ENCODE measurements at regions not wholly inside any gene's neighbourhood (a gene's known extent, or its start where the extent isn't known, plus 50 kb on each side); places are given as distances from the start of the nearest gene placed in this dataset.
"Not testable (repeated sequence)": the region's sequence is repeated elsewhere in the genome, so short reads cannot be mapped to it uniquely, and the experiment has no call there.

- DNase-seq, result no peak
Measured at GRCh38 chr18:56487801-56488200, 150.6 kb downstream of the TXNL1 start.

- DNase-seq, result no peak
Measured at GRCh38 chr18:56483386-56483785, 155.0 kb downstream of the TXNL1 start.

GRCh38 chr18:56482813-56483212 lies 155.6 kb downstream of the TXNL1 start:
- not testable (repeated sequence) for DNase-seq

GRCh38 chr18:56481751-56482150 lies 156.6 kb downstream of the TXNL1 start:
- no peak for DNase-seq

GRCh38 chr18:56479841-56480240 lies 158.6 kb downstream of the TXNL1 start:
- DNase-seq, result peak; percentile 15

GRCh38 chr18:56475250-56475649 lies 163.1 kb downstream of the TXNL1 start:
- DNase-seq, result peak; percentile 54

GRCh38 chr18:56473400-56474024 lies 164.9 kb downstream of the TXNL1 start:
- no peak for DNase-seq

- DNase-seq, result no peak
Measured at GRCh38 chr18:56470406-56471351, 167.7 kb downstream of the TXNL1 start.

- no peak for DNase-seq
Measured at GRCh38 chr18:56469582-56469981, 168.8 kb downstream of the TXNL1 start.

GRCh38 chr18:56468396-56468795 lies 170.0 kb downstream of the TXNL1 start:
- DNase-seq, result no peak

- DNase-seq, result no peak
Measured at GRCh38 chr18:56462276-56462675, 176.1 kb downstream of the TXNL1 start.

- no peak for DNase-seq
Measured at GRCh38 chr18:56461151-56461550, 177.2 kb downstream of the TXNL1 start.

- no peak for DNase-seq
Measured at GRCh38 chr18:56460581-56460980, 177.8 kb downstream of the TXNL1 start.

GRCh38 chr18:56458770-56459712 lies 179.4 kb downstream of the TXNL1 start:
- no peak for DNase-seq

GRCh38 chr18:56455874-56456273 lies 182.5 kb downstream of the TXNL1 start:
- no peak for DNase-seq

- no peak for DNase-seq
Measured at GRCh38 chr18:56455141-56455540, 183.3 kb downstream of the TXNL1 start.

GRCh38 chr18:56453631-56454030 lies 184.8 kb downstream of the TXNL1 start:
- no peak for DNase-seq

GRCh38 chr18:56451188-56451587 lies 187.2 kb downstream of the TXNL1 start:
- peak; percentile 5 for DNase-seq

- DNase-seq, result no peak
Measured at GRCh38 chr18:56448751-56449150, 189.6 kb downstream of the TXNL1 start.

GRCh38 chr18:56445422-56445821 lies 193.0 kb downstream of the TXNL1 start:
- no peak for DNase-seq

- peak; percentile 14 for DNase-seq
Measured at GRCh38 chr18:56444201-56444600, 194.2 kb downstream of the TXNL1 start.

GRCh38 chr18:56443166-56443907 lies 195.1 kb downstream of the TXNL1 start:
- peak; percentile 35 for DNase-seq

Measured in fibroblast of skin of right biceps (primary cell).